HEK293T (cell line): ENCODE measurements at regions not wholly inside any gene's neighbourhood (a gene's known extent, or its start where the extent isn't known, plus 50 kb on each side); places are given as distances from the start of the nearest gene placed in this dataset.

Experiments
- CTCF ChIA-PET: fragments of 350-600 bp; formaldehyde crosslinking; extraction: SDS; loops from one replicate; lab custom pipeline; 2021; ENCODE audit warnings: antibody characterized with exemption, inconsistent platforms; lab: Yijun Ruan, JAX
- POLR2A ChIA-PET: fragments of 350-600 bp; formaldehyde crosslinking; extraction: SDS; loops from one replicate; lab custom pipeline; 2020; ENCODE audit warnings: antibody characterized with exemption, inconsistent platforms; lab: Yijun Ruan, JAX
- DNase-seq: peaks from one replicate; pipeline ENCODE4 v3.0.0; 2012; ENCODE audit warnings: mixed read lengths; ENCODE audit errors: extremely low spot score
- ARNT ChIP-seq: fragments of 450-650 bp; IDR thresholded peaks from 2 replicates; pipeline ENCODE4 v1.6.1; 2017; ENCODE audit warnings: mild to moderate bottlenecking
- BHLHE40 ChIP-seq: fragments of 450-650 bp; IDR thresholded peaks from 2 replicates; pipeline ENCODE4 v1.6.1; 2016; ENCODE audit warnings: mild to moderate bottlenecking, moderate library complexity, borderline replicate concordance
- CTBP1 ChIP-seq: fragments of 450-650 bp; IDR thresholded peaks from 2 replicates; pipeline ENCODE4 v1.6.1; 2016; ENCODE audit warnings: borderline replicate concordance
- ELF4 ChIP-seq: fragments of 450-650 bp; IDR thresholded peaks from 2 replicates; pipeline ENCODE4 v1.6.1; 2017; ENCODE audit warnings: antibody characterized with exemption
- FOXA1 ChIP-seq: fragments of 450-650 bp; IDR thresholded peaks from 2 replicates; pipeline ENCODE4 v1.6.1; 2016; ENCODE audit warnings: mild to moderate bottlenecking
- FOXK2 ChIP-seq: fragments of 450-650 bp; IDR thresholded peaks from 2 replicates; pipeline ENCODE4 v1.6.1; 2016; ENCODE audit warnings: mild to moderate bottlenecking
- FOXM1 ChIP-seq: fragments of 450-650 bp; IDR thresholded peaks from 2 replicates; pipeline ENCODE4 v1.6.1; 2017; ENCODE audit warnings: mild to moderate bottlenecking, borderline replicate concordance
- HDGF ChIP-seq: fragments of 450-650 bp; IDR thresholded peaks from 2 replicates; pipeline ENCODE4 v1.6.1; 2017; ENCODE audit warnings: antibody characterized with exemption, borderline replicate concordance
- L3MBTL2 ChIP-seq: fragments of 450-650 bp; conservative IDR thresholded peaks from 2 replicates; pipeline ENCODE4 v1.6.1; 2016; ENCODE audit warnings: mild to moderate bottlenecking
- LEF1 ChIP-seq: fragments of 450-650 bp; IDR thresholded peaks from 2 replicates; pipeline ENCODE4 v1.6.1; 2017; ENCODE audit warnings: mild to moderate bottlenecking, borderline replicate concordance
- NFRKB ChIP-seq: fragments of 450-650 bp; IDR thresholded peaks from 2 replicates; pipeline ENCODE4 v1.6.1; 2016; ENCODE audit warnings: mild to moderate bottlenecking, moderate library complexity
- PKNOX1 ChIP-seq: fragments of 450-650 bp; IDR thresholded peaks from 2 replicates; pipeline ENCODE4 v1.6.1; 2016
- SP1 ChIP-seq: fragments of 450-650 bp; IDR thresholded peaks from 2 replicates; pipeline ENCODE4 v1.6.1; 2017
- SUZ12 ChIP-seq: fragments of 450-650 bp; IDR thresholded peaks from 2 replicates; pipeline ENCODE4 v1.6.1; 2016; ENCODE audit warnings: mild to moderate bottlenecking
- TARDBP ChIP-seq: fragments of 450-650 bp; IDR thresholded peaks from 2 replicates; pipeline ENCODE4 v1.6.1; 2016
- ZNF384 ChIP-seq: fragments of 450-650 bp; IDR thresholded peaks from 2 replicates; pipeline ENCODE4 v1.6.1; 2016

GRCh38 chr10:131814567-131815265 is 86.1 kb upstream of the PPP2R2D start:
- POLR2A ChIA-PET: no interaction called here
- no peak for DNase-seq
- TF ChIP-seq ELF4: no peak
- TF ChIP-seq L3MBTL2: no peak
- TF ChIP-seq FOXK2: no peak
- no peak for TF ChIP-seq ZNF384
- no peak for TF ChIP-seq HDGF
- no peak for TF ChIP-seq NFRKB
- TF ChIP-seq BHLHE40: no peak
- TF ChIP-seq ARNT: no peak
- no peak for TF ChIP-seq SUZ12
- TF ChIP-seq CTBP1: no peak
- no peak for TF ChIP-seq PKNOX1
- TF ChIP-seq LEF1: no peak
- TF ChIP-seq TARDBP: no peak
- no peak for TF ChIP-seq FOXA1
- no peak for TF ChIP-seq SP1
- no peak for TF ChIP-seq FOXM1
- CTCF ChIA-PET: interaction anchor here (0.7 kb wide), 1 partner anchor 257 kb away, joined by 3 read pairs; no protein-coding TSS in a partner anchor

GRCh38 chr10:131815266-131816156 is 85.3 kb upstream of the PPP2R2D start:
- no peak for TF ChIP-seq ZNF384
- TF ChIP-seq PKNOX1: no peak
- no peak for TF ChIP-seq ARNT
- no peak for TF ChIP-seq ELF4
- no peak for TF ChIP-seq CTBP1
- no peak for TF ChIP-seq FOXM1
- no peak for TF ChIP-seq L3MBTL2
- TF ChIP-seq FOXK2: no peak
- no peak for TF ChIP-seq FOXA1
- TF ChIP-seq HDGF: no peak
- TF ChIP-seq BHLHE40: no peak
- TF ChIP-seq SP1: no peak
- TF ChIP-seq SUZ12: no peak
- TF ChIP-seq NFRKB: no peak
- TF ChIP-seq LEF1: no peak
- no peak for TF ChIP-seq TARDBP
- no peak for DNase-seq
- ChIA-PET CTCF (no interaction called here), POLR2A (no interaction called here)

DNA sequence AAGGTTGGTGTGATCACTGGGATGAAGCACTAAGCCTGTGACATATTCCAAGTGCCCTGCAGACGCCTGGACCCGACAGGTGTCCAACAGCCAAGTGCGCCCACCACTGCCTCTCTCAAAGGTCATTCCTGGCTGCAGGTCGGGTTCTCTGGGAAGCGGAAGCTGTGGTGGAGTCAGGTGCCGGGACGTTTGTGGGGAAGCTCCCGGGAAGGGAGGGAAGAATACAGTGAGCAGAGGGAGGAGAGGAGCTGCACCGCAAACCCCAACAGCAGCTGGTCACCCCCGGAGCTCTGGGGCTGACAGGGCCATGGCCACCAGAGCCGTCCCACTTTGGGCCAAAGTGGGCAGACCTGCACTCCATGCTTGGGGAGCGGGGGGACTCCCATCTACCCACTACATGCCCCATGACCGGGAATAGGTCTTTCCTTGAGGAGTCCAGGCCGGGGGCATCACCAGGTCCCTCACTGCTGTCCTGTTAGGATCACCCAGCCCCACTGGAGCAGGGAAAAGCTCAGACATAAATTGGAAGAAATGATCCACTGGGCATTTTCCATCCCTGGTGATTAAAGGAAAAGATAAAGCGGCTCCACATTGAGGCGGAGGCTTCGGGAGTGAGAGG is 84.5 kb upstream of the PPP2R2D start:
- no peak for DNase-seq
- CTCF ChIA-PET: no interaction called here
- POLR2A ChIA-PET: interaction anchor here (0.6 kb wide), 1 partner anchor 15 kb away, joined by 3 read pairs; no protein-coding TSS in a partner anchor
- no peak for TF ChIP-seq NFRKB
- no peak for TF ChIP-seq BHLHE40
- TF ChIP-seq HDGF: no peak
- no peak for TF ChIP-seq ELF4
- no peak for TF ChIP-seq FOXM1
- no peak for TF ChIP-seq CTBP1
- no peak for TF ChIP-seq FOXK2
- TF ChIP-seq PKNOX1: no peak
- no peak for TF ChIP-seq SUZ12
- TF ChIP-seq FOXA1: no peak
- TF ChIP-seq LEF1: no peak
- TF ChIP-seq ARNT: no peak
- no peak for TF ChIP-seq L3MBTL2

GRCh38 chr10:131816941-131817700 is 83.7 kb upstream of the PPP2R2D start:
- DNase-seq: no peak
- CTCF ChIA-PET: no interaction called here
- POLR2A ChIA-PET: interaction anchor here (0.6 kb wide), 1 partner anchor 16 kb away, joined by 3 read pairs; no protein-coding TSS in a partner anchor
- TF ChIP-seq ZNF384 (no peak), ELF4 (no peak), PKNOX1 (no peak), FOXA1 (no peak), FOXK2 (no peak), ARNT (no peak), CTBP1 (no peak), SP1 (no peak), HDGF (no peak), L3MBTL2 (no peak), TARDBP (no peak), BHLHE40 (no peak), SUZ12 (no peak), FOXM1 (no peak)
